ENCODE measurements at regions not wholly inside any gene's neighbourhood (a gene's known extent, or its start where the extent isn't known, plus 50 kb on each side); places are given as distances from the start of the nearest gene placed in this dataset.

GRCh38 chr18:30234755-30235154 is 807.8 kb downstream of the DSC3 start:
- TF ChIP-seq CTCF (IDR thresholded peaks at IDR 0.05; ENCODE audit: borderline replicate concordance, extremely low read depth, low read length, poor library complexity, severe bottlenecking), result no peak
- no peak for TF ChIP-seq EZH2 (IDR thresholded peaks at IDR 0.05; ENCODE audit: borderline replicate concordance, low read depth, low read length, severe bottlenecking)
